Natural killer cell (primary cell): ENCODE measurements at regions not wholly inside any gene's neighbourhood (a gene's known extent, or its start where the extent isn't known, plus 50 kb on each side); places are given as distances from the start of the nearest gene placed in this dataset.

ENCODE experiments used
- ATAC-seq, 3 donors: fragments of 150-1000 bp in 2 of 3; fragments of 200-7000 bp in 1 of 3; cut with Tn5 transposase; 1 replicate in 1 of 3; 2 replicates in 2 of 3; pipeline ENCODE4 v1.10.0; 2021; ENCODE audit warnings: mild to moderate bottlenecking in 2 of 3, moderate library complexity in 2 of 3
- DNase-seq, 2 donors: peaks; one replicate each; pipeline versions ENCODE4 v3.0.0 to v3.0.0-alpha.2; 2013 to 2021; ENCODE audit warnings: mixed read lengths in 1 of 2
- H3K27ac ChIP-seq: one replicate; pipeline ENCODE4 v1.5.1; 2013; ENCODE audit warnings: mild to moderate bottlenecking, low read length
- H3K27me3 ChIP-seq: one replicate; pipeline ENCODE4 v1.6.1; 2013; ENCODE audit warnings: low read length; ENCODE audit not compliant: control insufficient read depth, insufficient read depth
- H3K36me3 ChIP-seq: one replicate; pipeline ENCODE4 v1.6.1; 2013; ENCODE audit warnings: low read length; ENCODE audit not compliant: control insufficient read depth, insufficient read depth
- H3K4me1 ChIP-seq: one replicate; pipeline ENCODE4 v1.6.1; 2013; ENCODE audit warnings: low read length; ENCODE audit not compliant: control insufficient read depth, insufficient read depth
- H3K4me3 ChIP-seq: one replicate; pipeline ENCODE4 v1.5.1; 2013; ENCODE audit warnings: low read length
- H3K9me3 ChIP-seq: one replicate; pipeline ENCODE4 v1.6.1; 2013; ENCODE audit warnings: low read length; ENCODE audit not compliant: control insufficient read depth, insufficient read depth
- H3K27ac Mint-ChIP-seq, 2 donors: one replicate each; pipeline ENCODE4 v1.8.0; 2022; ENCODE audit warnings: mild to moderate bottlenecking in 2 of 2, mixed read lengths in 2 of 2, moderate library complexity in 1 of 2
- H3K27me3 Mint-ChIP-seq, 2 donors: one replicate each; pipeline ENCODE4 v1.8.0; 2022; ENCODE audit warnings: low read depth in 2 of 2, mixed read lengths in 2 of 2
- H3K36me3 Mint-ChIP-seq: one replicate; pipeline ENCODE4 v1.8.0; 2022; ENCODE audit warnings: mixed read lengths
- H3K4me1 Mint-ChIP-seq, 2 donors: one replicate each; pipeline ENCODE4 v1.8.0; 2022; ENCODE audit warnings: mixed read lengths in 2 of 2
- H3K4me3 Mint-ChIP-seq: one replicate; pipeline ENCODE4 v1.8.0; 2022; ENCODE audit warnings: mild to moderate bottlenecking, moderate library complexity, mixed read lengths
- H3K9me3 Mint-ChIP-seq, 2 donors: one replicate each; pipeline ENCODE4 v1.8.0; 2022; ENCODE audit warnings: mixed read lengths in 2 of 2
- CTCF ChIP-seq: fragments of 200-600 bp; IDR thresholded peaks from one replicate; pipeline ENCODE4 v1.8.0; 2022; ENCODE audit warnings: antibody characterized with exemption
- WGBS: methylation state at CpG from one replicate; pipeline ENCODE4 v1.1.7; 2013; ENCODE audit warnings: missing lambda C conversion rate; ENCODE audit not compliant: insufficient coverage; 5-methylcytosine and 5-hydroxymethylcytosine counted together
- intact Hi-C: fragments of 100-400 bp; cut with micrococcal nuclease; formaldehyde crosslinking; loops from one replicate; pipeline ENCODE4 v1.14.2; 2022

- Mint-ChIP-seq H3K4me1 (no peaks in the 10 kb centered on the region), H3K27me3 (no peaks in the 10 kb centered on the region), H3K36me3 (no peaks in the 10 kb centered on the region), H3K9me3 (peaks cover 15 to 33% of the 10 kb centered on the region in 2 donors), H3K4me3 (no peak overlapping the region), H3K27ac (no peak overlapping the region)
- intact Hi-C loops: no loop called here
- Histone ChIP-seq H3K4me3 (no peak overlapping the region), H3K27me3 (no peaks in the 10 kb centered on the region), H3K4me1 (no peaks in the 10 kb centered on the region), H3K27ac (no peak overlapping the region), H3K36me3 (no peaks in the 10 kb centered on the region), H3K9me3 (no peaks in the 10 kb centered on the region)
- no peak for TF ChIP-seq CTCF
- ATAC-seq: no peak
- no peak for DNase-seq
These were observed 325.3 kb upstream of the ADAMTS5 start for GRCh38 chr21:27292229-27292628.

- Histone ChIP-seq H3K27ac (no peak overlapping the region), H3K4me1 (no peaks in the 10 kb centered on the region), H3K27me3 (no peaks in the 10 kb centered on the region), H3K4me3 (no peak overlapping the region), H3K36me3 (no peaks in the 10 kb centered on the region), H3K9me3 (no peaks in the 10 kb centered on the region)
- DNase-seq (no peak), ATAC-seq (no peak)
- H3K9me3 Mint-ChIP-seq: peaks cover 19 to 33% of the 10 kb centered on the region in 2 donors
- H3K36me3 Mint-ChIP-seq: no peaks in the 10 kb centered on the region
- H3K27ac Mint-ChIP-seq: no peak overlapping the region
- TF ChIP-seq CTCF: no peak
- H3K27me3 Mint-ChIP-seq: no peaks in the 10 kb centered on the region
- no CpG with 5 or more reads among the region's 1 CpG for WGBS
- intact Hi-C loops: no loop called here
- no peak overlapping the region for H3K4me3 Mint-ChIP-seq
- no peaks in the 10 kb centered on the region for H3K4me1 Mint-ChIP-seq
These were observed 324.1 kb upstream of the ADAMTS5 start for GRCh38 chr21:27291006-27291405.

GRCh38 chr21:27290028-27290427, 323.1 kb upstream of the ADAMTS5 start:
- no peaks in the 10 kb centered on the region for H3K4me1 ChIP-seq
- 60% methylated on average over 1 of the region's 3 CpGs for WGBS
- H3K36me3 ChIP-seq: no peaks in the 10 kb centered on the region
- intact Hi-C loops: no loop called here
- no peak overlapping the region for H3K4me3 Mint-ChIP-seq
- no peak for DNase-seq
- H3K9me3 Mint-ChIP-seq: peaks cover 16 to 26% of the 10 kb centered on the region in 2 donors
- H3K27me3 ChIP-seq: no peaks in the 10 kb centered on the region
- H3K36me3 Mint-ChIP-seq: no peaks in the 10 kb centered on the region
- no peak overlapping the region for H3K27ac ChIP-seq
- no peak overlapping the region for H3K27ac Mint-ChIP-seq
- no peak for TF ChIP-seq CTCF
- no peaks in the 10 kb centered on the region for H3K27me3 Mint-ChIP-seq
- H3K4me1 Mint-ChIP-seq: no peaks in the 10 kb centered on the region
- no peak for ATAC-seq
- H3K9me3 ChIP-seq: no peaks in the 10 kb centered on the region
- H3K4me3 ChIP-seq: no peak overlapping the region

- peaks cover 11 to 26% of the 10 kb centered on the region in 2 donors for H3K9me3 Mint-ChIP-seq
- Histone ChIP-seq H3K36me3 (no peaks in the 10 kb centered on the region), H3K4me3 (no peak overlapping the region), H3K27me3 (no peaks in the 10 kb centered on the region), H3K4me1 (no peaks in the 10 kb centered on the region), H3K27ac (no peak overlapping the region), H3K9me3 (no peaks in the 10 kb centered on the region)
- TF ChIP-seq CTCF: no peak
- no peaks in the 10 kb centered on the region for H3K27me3 Mint-ChIP-seq
- ATAC-seq (no peak), DNase-seq (no peak)
- H3K4me3 Mint-ChIP-seq: no peak overlapping the region
- no peaks in the 10 kb centered on the region for H3K4me1 Mint-ChIP-seq
- no peak overlapping the region for H3K27ac Mint-ChIP-seq
- no peaks in the 10 kb centered on the region for H3K36me3 Mint-ChIP-seq
- intact Hi-C loops: no loop called here
These were observed 319.9 kb upstream of the ADAMTS5 start for GRCh38 chr21:27286760-27287159.
